GM12878 (cell line): ENCODE measurements at regions not wholly inside any gene's neighbourhood (a gene's known extent, or its start where the extent isn't known, plus 50 kb on each side); places are given as distances from the start of the nearest gene placed in this dataset.

Experiments used
- ATAC-seq: fragments of 200-7000 bp; cut with Tn5 transposase; 3 replicates; pipeline ENCODE4 v1.9.1; 2020; ENCODE audit warnings: mild to moderate bottlenecking, moderate library complexity
- BruUV-seq: library from RNA; stranded (reverse); fragments of 400-500 nt; replicated peaks from 2 replicates; lab custom pipeline; 2021; lab: Mats Ljungman, UMichigan
- CTCF ChIA-PET: fragments of 300-600 bp; sonication (Branson Sonifier 250); formaldehyde crosslinking; extraction: SDS; loops from one replicate; lab custom pipeline; 2021; ENCODE audit warnings: inconsistent platforms; lab: Yijun Ruan, JAX
- POLR2A ChIA-PET: fragments of 350-600 bp; formaldehyde crosslinking; extraction: SDS; loops from one replicate; lab custom pipeline; 2021; ENCODE audit warnings: inconsistent platforms; lab: Charles Lee
- RAD21 ChIA-PET: fragments of 300-600 bp; sonication (Branson Sonifier 250); formaldehyde crosslinking; loops from one replicate; lab custom pipeline; 2023; ENCODE audit warnings: antibody characterized with exemption; ENCODE audit not compliant: unreplicated experiment; lab: Charles Lee
- SMC1A ChIA-PET: fragments of 300-600 bp; sonication (Branson Sonifier 250); formaldehyde crosslinking; loops from one replicate; lab custom pipeline; 2023; ENCODE audit not compliant: unreplicated experiment, uncharacterized antibody; lab: Charles Lee
- DNase-seq: peaks from one replicate; pipeline ENCODE4 v3.0.0-alpha.2; 2011; ENCODE audit warnings: low read depth, low spot score
- FAIRE-seq: peaks from 3 replicates; lab custom pipeline; 2011; peaks lifted over from hg19 to GRCh38; lab: Jason Lieb, UNC
- H2AFZ ChIP-seq: 2 replicates; pipeline ENCODE4 v1.6.0; 2011; ENCODE audit warnings: low read depth, low read length, control low read depth; ENCODE audit not compliant: control insufficient read depth
- H3K27ac ChIP-seq: 2 replicates; pipeline ENCODE4 v1.5.1; 2011; ENCODE audit warnings: control low read depth; ENCODE audit not compliant: control insufficient read depth, insufficient read depth
- H3K27me3 ChIP-seq, 2 experiments: replicated peaks in 1 of 2; 2 replicates each; pipeline versions ENCODE4 v1.6.0 to v1.6.1; 2011; ENCODE audit warnings: low read length in 1 of 2; ENCODE audit not compliant: control insufficient read depth in 2 of 2, insufficient read depth in 2 of 2
- H3K36me3 ChIP-seq, 2 experiments: 2 replicates each; pipeline ENCODE4 v1.5.1; 2011; ENCODE audit warnings: low read length in 1 of 2; ENCODE audit not compliant: control insufficient read depth in 2 of 2, insufficient read depth in 2 of 2
- H3K4me1 ChIP-seq: 2 replicates; pipeline ENCODE4 v1.6.1; 2011; ENCODE audit warnings: mild to moderate bottlenecking, low read length, moderate library complexity, mixed read lengths; ENCODE audit not compliant: control insufficient read depth, insufficient read depth
- H3K4me2 ChIP-seq: 2 replicates; pipeline ENCODE4 v1.6.0; 2011; ENCODE audit warnings: control low read depth; ENCODE audit not compliant: control insufficient read depth, insufficient read depth
- H3K4me3 ChIP-seq: fragments of 200-600 bp; sonication (generic); 2 replicates; pipeline ENCODE4 v1.5.1; 2016
- H3K79me2 ChIP-seq: 2 replicates; pipeline ENCODE4 v1.6.0; 2011; ENCODE audit warnings: low read length; ENCODE audit not compliant: control insufficient read depth, insufficient read depth
- H3K9ac ChIP-seq: 2 replicates; pipeline ENCODE4 v1.8.0; 2011; ENCODE audit warnings: low read length, control low read depth, mixed read lengths; ENCODE audit not compliant: control insufficient read depth, insufficient read depth
- H3K9me3 ChIP-seq: replicated peaks from 3 replicates; pipeline ENCODE4 v1.5.1; 2011; ENCODE audit warnings: mild to moderate bottlenecking, low read length; ENCODE audit not compliant: control insufficient read depth, insufficient read depth
- H4K20me1 ChIP-seq: 2 replicates; pipeline ENCODE4 v1.6.0; 2011; ENCODE audit not compliant: control insufficient read depth, insufficient read depth
- EED ChIP-seq: sonication (generic); IDR thresholded peaks from 2 replicates; pipeline ENCODE4 v1.6.1; 2016; ENCODE audit warnings: antibody characterized with exemption, low read depth
- ETV6 ChIP-seq, 2 experiments: fragments of 450-650 bp in 1 of 2; IDR thresholded peaks in 1 of 2; conservative IDR thresholded peaks in 1 of 2; 2 replicates each; pipeline ENCODE4 v1.6.1; 2014; ENCODE audit warnings: antibody characterized with exemption in 1 of 2, borderline replicate concordance in 1 of 2, low read depth in 1 of 2, mild to moderate bottlenecking in 1 of 2, moderate library complexity in 1 of 2
- GABPA ChIP-seq: IDR thresholded peaks from 2 replicates; pipeline ENCODE4 v1.6.1; 2014; ENCODE audit warnings: antibody characterized with exemption, low read depth, mild to moderate bottlenecking, inconsistent platforms
- HDAC6 ChIP-seq: fragments of 200-600 bp; sonication (generic); IDR thresholded peaks from one replicate; pipeline ENCODE4 v1.8.0; 2017; ENCODE audit warnings: antibody characterized with exemption; ENCODE audit not compliant: unreplicated experiment
- MEF2B ChIP-seq: fragments of 450-650 bp; IDR thresholded peaks from 2 replicates; pipeline ENCODE4 v1.6.1; 2018; ENCODE audit warnings: mild to moderate bottlenecking, moderate library complexity; ENCODE audit not compliant: partially characterized antibody, poor library complexity, severe bottlenecking
- MTA2 ChIP-seq: fragments of 450-650 bp; IDR thresholded peaks from 2 replicates; pipeline ENCODE4 v1.6.1; 2016; ENCODE audit warnings: low read depth, mild to moderate bottlenecking, moderate library complexity
- MYB ChIP-seq: fragments of 150-350 bp; IDR thresholded peaks from 2 replicates; pipeline ENCODE4 v1.6.1; 2014; ENCODE audit warnings: mild to moderate bottlenecking, low read depth, low read length, borderline replicate concordance
- NR2C2 ChIP-seq: IDR thresholded peaks from 2 replicates; pipeline ENCODE4 v1.6.1; 2011; ENCODE audit warnings: borderline replicate concordance, low read depth; ENCODE audit not compliant: control insufficient read depth, insufficient read length
- POLR2A ChIP-seq: IDR thresholded peaks from 2 replicates; pipeline ENCODE4 v1.6.1; 2011; ENCODE audit warnings: low read depth, mild to moderate bottlenecking, low read length
- SP1 ChIP-seq: IDR thresholded peaks from one replicate; pipeline ENCODE4 v1.6.1; 2011; ENCODE audit warnings: low read depth, low read length
- TARDBP ChIP-seq: IDR thresholded peaks from 2 replicates; pipeline ENCODE4 v1.6.1; 2016; ENCODE audit warnings: borderline replicate concordance
- TBL1XR1 ChIP-seq: IDR thresholded peaks from 2 replicates; pipeline ENCODE4 v1.6.1; 2012; ENCODE audit warnings: low read depth, low read length, improper control_type of control experiment
- ZBED1 ChIP-seq: IDR thresholded peaks from 2 replicates; pipeline ENCODE4 v1.6.1; 2016; ENCODE audit warnings: borderline replicate concordance
- whole genome bisulfite sequencing: methylation state at CpG from one replicate; pipeline ENCODE4 v1.1.6; 2016; ENCODE audit warnings: low lambda C conversion rate; ENCODE audit not compliant: insufficient replicate concordance, insufficient coverage; ENCODE audit errors: missing lambda C conversion rate; 5-methylcytosine and 5-hydroxymethylcytosine counted together
- in situ Hi-C: fragments of 300-500 bp; cut with MboI; formaldehyde crosslinking; loops from 9 replicates; pipeline ENCODE4 v1.14.3; 2018; ENCODE audit warnings: mixed read lengths
- intact Hi-C: fragments of 100-400 bp; cut with micrococcal nuclease; formaldehyde crosslinking; loops from one replicate; pipeline ENCODE4 v1.14.2; 2022; ENCODE audit not compliant: unreplicated experiment
- TF ChIP-seq, protein P1 (sequence below): fragments of 450-650 bp; IDR thresholded peaks from 2 replicates; pipeline ENCODE4 v1.6.1; 2017; ENCODE audit warnings: mild to moderate bottlenecking
- TF ChIP-seq, protein P2 (sequence below): fragments of 150-350 bp; IDR thresholded peaks from 2 replicates; pipeline ENCODE4 v1.6.1; 2014; ENCODE audit warnings: mild to moderate bottlenecking, low read depth, low read length

DNA sequence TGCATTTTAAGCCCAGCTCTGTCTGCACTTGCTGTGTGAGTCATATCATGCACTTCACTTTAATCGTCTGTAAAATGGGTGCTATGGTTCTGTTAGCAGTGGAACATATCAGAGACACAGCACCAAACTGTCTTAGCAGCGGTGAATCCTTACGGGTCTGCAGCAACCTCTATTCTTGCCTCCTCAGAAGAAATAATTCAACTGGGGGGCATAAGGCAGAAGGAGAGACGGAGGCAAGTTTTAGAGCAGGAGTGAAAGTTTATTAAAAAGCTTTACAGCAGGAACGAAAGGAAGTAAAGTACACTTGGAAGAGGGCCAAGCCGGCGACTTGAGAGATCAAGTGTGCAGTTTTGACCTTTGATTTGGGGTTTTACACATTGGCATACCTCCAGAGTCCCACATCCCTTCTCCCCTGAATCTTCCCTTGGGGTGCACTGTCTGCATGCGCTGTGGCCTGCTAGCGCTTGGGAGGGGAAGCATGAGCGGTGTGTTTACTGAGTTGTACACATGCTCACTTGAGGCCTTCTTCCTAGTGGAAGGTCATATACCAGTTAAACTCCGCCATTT, 109.8 kb downstream of the DDX1 start:
- RAD21 ChIA-PET = no interaction called here
- 52% methylated on average over 11 of the region's 11 CpGs for WGBS
- TF ChIP-seq TARDBP (no peak), EED (no peak)
- Histone ChIP-seq H3K9me3 (no peaks in the 10 kb centered on the region; the same call in 2 of the 3 replicates), H3K36me3 (no peaks in the 10 kb centered on the region), H3K27ac (no peak overlapping the region), H3K4me3 (no peak overlapping the region), H3K9ac (no peak overlapping the region), H3K4me2 (no peak overlapping the region), H3K4me1 (no peaks in the 10 kb centered on the region), H4K20me1 (no peaks in the 10 kb centered on the region), H2AFZ (no peak overlapping the region), H3K27me3 (no peaks in the 10 kb centered on the region; a peak in 1 of 4 replicates), H3K79me2 (no peaks in the 10 kb centered on the region)
- ATAC-seq (no peak), FAIRE-seq (no peak), DNase-seq (no peak)
- SMC1A ChIA-PET = no interaction called here
- POLR2A ChIA-PET = no interaction called here
- BruUV-seq = no TSS peak
- CTCF ChIA-PET = no interaction called here
- intact Hi-C loops (no loop called here), in situ Hi-C loops (no loop called here)

DNA sequence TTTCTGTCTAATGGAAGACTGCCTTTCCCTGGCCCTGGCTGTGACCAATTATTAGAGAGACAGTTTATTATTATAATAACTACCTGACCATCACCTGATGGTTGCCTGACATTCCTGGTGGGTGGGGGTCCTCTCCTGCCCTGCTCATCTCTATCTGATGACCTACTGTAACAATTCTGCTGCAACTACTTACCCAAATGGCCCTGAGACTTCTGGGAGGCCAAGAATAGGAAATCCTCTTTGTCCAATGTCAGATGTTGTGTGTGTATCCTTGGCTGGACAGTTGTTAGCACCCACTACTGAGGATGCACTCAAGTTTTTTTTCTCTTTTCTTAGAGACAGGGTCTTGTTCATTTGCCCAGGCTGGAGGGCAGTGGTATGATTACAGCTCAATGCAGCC, 110.3 kb downstream of the DDX1 start:
- Histone ChIP-seq H3K27ac (no peak overlapping the region), H4K20me1 (no peaks in the 10 kb centered on the region), H3K79me2 (no peaks in the 10 kb centered on the region), H3K4me3 (no peak overlapping the region), H3K9me3 (no peaks in the 10 kb centered on the region; the same call in 2 of the 3 replicates), H3K4me1 (no peaks in the 10 kb centered on the region), H2AFZ (no peak overlapping the region), H3K9ac (no peak overlapping the region), H3K36me3 (no peaks in the 10 kb centered on the region), H3K27me3 (no peaks in the 10 kb centered on the region; a peak in 1 of 4 replicates), H3K4me2 (no peak overlapping the region)
- BruUV-seq = no TSS peak
- ChIA-PET CTCF (no interaction called here), RAD21 (no interaction called here), POLR2A (no interaction called here), SMC1A (no interaction called here)
- FAIRE-seq = no peak
- DNase-seq = no peak
- in situ Hi-C loops (no loop called here), intact Hi-C loops (no loop called here)
- ATAC-seq = no peak
- TF ChIP-seq, protein P1, sequence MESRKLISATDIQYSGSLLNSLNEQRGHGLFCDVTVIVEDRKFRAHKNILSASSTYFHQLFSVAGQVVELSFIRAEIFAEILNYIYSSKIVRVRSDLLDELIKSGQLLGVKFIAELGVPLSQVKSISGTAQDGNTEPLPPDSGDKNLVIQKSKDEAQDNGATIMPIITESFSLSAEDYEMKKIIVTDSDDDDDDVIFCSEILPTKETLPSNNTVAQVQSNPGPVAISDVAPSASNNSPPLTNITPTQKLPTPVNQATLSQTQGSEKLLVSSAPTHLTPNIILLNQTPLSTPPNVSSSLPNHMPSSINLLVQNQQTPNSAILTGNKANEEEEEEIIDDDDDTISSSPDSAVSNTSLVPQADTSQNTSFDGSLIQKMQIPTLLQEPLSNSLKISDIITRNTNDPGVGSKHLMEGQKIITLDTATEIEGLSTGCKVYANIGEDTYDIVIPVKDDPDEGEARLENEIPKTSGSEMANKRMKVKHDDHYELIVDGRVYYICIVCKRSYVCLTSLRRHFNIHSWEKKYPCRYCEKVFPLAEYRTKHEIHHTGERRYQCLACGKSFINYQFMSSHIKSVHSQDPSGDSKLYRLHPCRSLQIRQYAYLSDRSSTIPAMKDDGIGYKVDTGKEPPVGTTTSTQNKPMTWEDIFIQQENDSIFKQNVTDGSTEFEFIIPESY = no peak
- TF ChIP-seq POLR2A = no peak
- TF ChIP-seq MEF2B = no peak
- no peak for TF ChIP-seq HDAC6
- TF ChIP-seq ETV6 (conservative IDR thresholded peaks at IDR 0.05 in 1 of 2, IDR thresholded peaks at IDR 0.05 in 1 of 2; ENCODE audit: borderline replicate concordance in 1 of 2, low read depth in 1 of 2) = no peak
- TF ChIP-seq ZBED1 = no peak
- no peak for TF ChIP-seq MTA2
- TF ChIP-seq TBL1XR1 = no peak
- no peak for TF ChIP-seq GABPA
- TF ChIP-seq, protein P2, sequence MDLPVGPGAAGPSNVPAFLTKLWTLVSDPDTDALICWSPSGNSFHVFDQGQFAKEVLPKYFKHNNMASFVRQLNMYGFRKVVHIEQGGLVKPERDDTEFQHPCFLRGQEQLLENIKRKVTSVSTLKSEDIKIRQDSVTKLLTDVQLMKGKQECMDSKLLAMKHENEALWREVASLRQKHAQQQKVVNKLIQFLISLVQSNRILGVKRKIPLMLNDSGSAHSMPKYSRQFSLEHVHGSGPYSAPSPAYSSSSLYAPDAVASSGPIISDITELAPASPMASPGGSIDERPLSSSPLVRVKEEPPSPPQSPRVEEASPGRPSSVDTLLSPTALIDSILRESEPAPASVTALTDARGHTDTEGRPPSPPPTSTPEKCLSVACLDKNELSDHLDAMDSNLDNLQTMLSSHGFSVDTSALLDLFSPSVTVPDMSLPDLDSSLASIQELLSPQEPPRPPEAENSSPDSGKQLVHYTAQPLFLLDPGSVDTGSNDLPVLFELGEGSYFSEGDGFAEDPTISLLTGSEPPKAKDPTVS = no peak
- TF ChIP-seq MYB = no peak
- no peak for TF ChIP-seq SP1
- TF ChIP-seq NR2C2 = no peak
